Stimulated activated CD4-positive, alpha-beta T cell treated with anti-CD3 and anti-CD28 coated beads, Interleukin-15, amount 100 ng/mL, for 24 hours (primary cell): ENCODE measurements at regions not wholly inside any gene's neighbourhood (a gene's known extent, or its start where the extent isn't known, plus 50 kb on each side); places are given as distances from the start of the nearest gene placed in this dataset.
"Not testable (repeated sequence)": the region's sequence is repeated elsewhere in the genome, so short reads cannot be mapped to it uniquely, and the experiment has no call there.

ENCODE experiments used
- DNase-seq: peaks from one replicate; pipeline ENCODE4 v3.0.0-alpha.2; 2020

- no peak for DNase-seq
Observed at GRCh38 chr1:59188413-59189213, 108.3 kb upstream of the FGGY start.

GRCh38 chr1:59193443-59194093, 103.3 kb upstream of the FGGY start:
- DNase-seq, result no peak

- no peak for DNase-seq
Observed at GRCh38 chr1:59194621-59195020, 102.3 kb upstream of the FGGY start.

GRCh38 chr1:59195151-59195550, 101.7 kb upstream of the FGGY start:
- no peak for DNase-seq

GRCh38 chr1:59198564-59198963, 98.3 kb upstream of the FGGY start:
- no peak for DNase-seq

GRCh38 chr1:59199147-59199546, 97.7 kb upstream of the FGGY start:
- no peak for DNase-seq

GRCh38 chr1:59199719-59200376, 97.0 kb upstream of the FGGY start:
- DNase-seq, result no peak

GRCh38 chr1:59201341-59201740, 95.6 kb upstream of the FGGY start:
- DNase-seq, result no peak

- DNase-seq, result no peak
Observed at GRCh38 chr1:59202455-59202854, 94.4 kb upstream of the FGGY start.

- no peak for DNase-seq
Observed at GRCh38 chr1:59204001-59204400, 92.9 kb upstream of the FGGY start.

- not testable (repeated sequence) for DNase-seq
Observed at GRCh38 chr1:59206616-59207015, 90.3 kb upstream of the FGGY start.

GRCh38 chr1:59210430-59210829, 86.5 kb upstream of the FGGY start:
- not testable (repeated sequence) for DNase-seq

- no peak for DNase-seq
Observed at GRCh38 chr1:59212706-59213105, 84.2 kb upstream of the FGGY start.

- DNase-seq, result no peak
Observed at GRCh38 chr1:59214248-59215208, 82.4 kb upstream of the FGGY start.

- no peak for DNase-seq
Observed at GRCh38 chr1:59215766-59216291, 81.1 kb upstream of the FGGY start.

GRCh38 chr1:59217439-59217838, 79.5 kb upstream of the FGGY start:
- not testable (repeated sequence) for DNase-seq

GRCh38 chr1:59218521-59219236, 78.2 kb upstream of the FGGY start:
- no peak for DNase-seq

GRCh38 chr1:59219916-59220315, 77.0 kb upstream of the FGGY start:
- DNase-seq, result no peak

- DNase-seq, result no peak
Observed at GRCh38 chr1:59220356-59220755, 76.5 kb upstream of the FGGY start.

GRCh38 chr1:59223198-59223597, 73.7 kb upstream of the FGGY start:
- DNase-seq, result no peak

GRCh38 chr1:59223989-59224634, 72.8 kb upstream of the FGGY start:
- DNase-seq, result no peak
